Fibroblast of lung (primary cell): ENCODE measurements at regions not wholly inside any gene's neighbourhood (a gene's known extent, or its start where the extent isn't known, plus 50 kb on each side); places are given as distances from the start of the nearest gene placed in this dataset.

ENCODE experiments used
- CTCF ChIP-seq, 2 donors: IDR thresholded peaks in 1 of 2; conservative IDR thresholded peaks in 1 of 2; 1 replicate in 1 of 2; 2 replicates in 1 of 2; pipeline ENCODE4 v1.5.1; 2011 to 2012; ENCODE audit warnings: low read length in 2 of 2, control low read depth in 1 of 2, inconsistent platforms in 1 of 2, low read depth in 1 of 2, mild to moderate bottlenecking in 1 of 2
- EZH2 ChIP-seq: IDR thresholded peaks from 2 replicates; pipeline ENCODE4 v1.5.1; 2012; ENCODE audit warnings: low read length, control low read depth, mild to moderate bottlenecking; ENCODE audit errors: missing control alignments

GRCh38 chr7:146027243-146027642, 89.4 kb upstream of the CNTNAP2 start:
- TF ChIP-seq CTCF (conservative IDR thresholded peaks at IDR 0.05 in 1 of 2, IDR thresholded peaks at IDR 0.05 in 1 of 2; ENCODE audit: low read depth in 1 of 2, low read length in 2 of 2) (no peak), EZH2 (no peak)
